ENCODE measurements at regions not wholly inside any gene's neighbourhood (a gene's known extent, or its start where the extent isn't known, plus 50 kb on each side); places are given as distances from the start of the nearest gene placed in this dataset.

DNA sequence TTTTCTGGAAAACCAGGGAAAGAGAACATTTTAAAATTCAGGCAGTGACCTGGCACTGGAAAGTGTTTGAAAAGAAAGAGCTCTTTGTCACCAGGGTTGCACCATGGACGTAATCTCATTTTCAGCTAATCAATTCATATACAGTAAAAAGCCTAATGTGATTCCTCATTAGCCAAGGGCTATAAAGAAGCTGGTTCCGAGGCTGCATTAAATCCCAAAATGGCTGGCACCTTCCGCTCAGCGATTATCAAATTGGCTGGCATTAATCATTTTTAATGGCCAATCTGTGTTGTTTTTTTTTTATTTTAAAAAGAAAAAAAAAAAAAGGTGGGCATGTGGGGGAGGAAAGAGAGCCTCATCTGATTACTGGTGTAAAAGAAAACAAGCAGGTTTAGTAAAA lies 341.4 kb downstream of the RAB28 start:
- Histone ChIP-seq H3F3A (replicated peaks; ENCODE audit: low read depth) (no peaks in the 10 kb centered on the region), H3K27ac (ENCODE audit: low read depth) (no peak overlapping the region), H3K4me2 (no peak overlapping the region), H3K9me2 (ENCODE audit: insufficient read depth) (no peaks in the 10 kb centered on the region), H3K36me3 (ENCODE audit: insufficient read depth) (no peaks in the 10 kb centered on the region), H3K79me2 (replicated peaks; ENCODE audit: insufficient read depth) (no peaks in the 10 kb centered on the region), H2AFZ (no peak overlapping the region), H3K4me1 (ENCODE audit: insufficient read depth) (no peaks in the 10 kb centered on the region), H3K4me3 (no peak overlapping the region), H3K27me3 (ENCODE audit: insufficient read depth) (no peaks in the 10 kb centered on the region), H4K20me1 (replicated peaks; ENCODE audit: insufficient read depth) (no peaks in the 10 kb centered on the region)
- Mint-ChIP-seq H3K27ac (no peak overlapping the region), H3K4me3 (no peak overlapping the region), H3K36me3 (ENCODE audit: low read depth) (no peaks in the 10 kb centered on the region), H3K9me3 (no peaks in the 10 kb centered on the region), H3K4me1 (no peaks in the 10 kb centered on the region), H3K27me3 (ENCODE audit: insufficient read depth, low read depth, poor library complexity) (no peaks in the 10 kb centered on the region)
- DNase-seq (ENCODE audit: low spot score) (no peak), ATAC-seq (no peak)
- TF ChIP-seq ZNF331 (CRISPR knock-in tag; IDR thresholded peaks at IDR 0.05; ENCODE audit: low read depth) (no peak), POLR2AphosphoS5 (IDR thresholded peaks at IDR 0.05; ENCODE audit: low read depth) (no peak), EZH2 (IDR thresholded peaks at IDR 0.05; ENCODE audit: low read depth, unreplicated experiment) (no peak), STAT1 (IDR thresholded peaks at IDR 0.05; ENCODE audit: unreplicated experiment) (no peak)
- TF ChIP-seq, protein P1, sequence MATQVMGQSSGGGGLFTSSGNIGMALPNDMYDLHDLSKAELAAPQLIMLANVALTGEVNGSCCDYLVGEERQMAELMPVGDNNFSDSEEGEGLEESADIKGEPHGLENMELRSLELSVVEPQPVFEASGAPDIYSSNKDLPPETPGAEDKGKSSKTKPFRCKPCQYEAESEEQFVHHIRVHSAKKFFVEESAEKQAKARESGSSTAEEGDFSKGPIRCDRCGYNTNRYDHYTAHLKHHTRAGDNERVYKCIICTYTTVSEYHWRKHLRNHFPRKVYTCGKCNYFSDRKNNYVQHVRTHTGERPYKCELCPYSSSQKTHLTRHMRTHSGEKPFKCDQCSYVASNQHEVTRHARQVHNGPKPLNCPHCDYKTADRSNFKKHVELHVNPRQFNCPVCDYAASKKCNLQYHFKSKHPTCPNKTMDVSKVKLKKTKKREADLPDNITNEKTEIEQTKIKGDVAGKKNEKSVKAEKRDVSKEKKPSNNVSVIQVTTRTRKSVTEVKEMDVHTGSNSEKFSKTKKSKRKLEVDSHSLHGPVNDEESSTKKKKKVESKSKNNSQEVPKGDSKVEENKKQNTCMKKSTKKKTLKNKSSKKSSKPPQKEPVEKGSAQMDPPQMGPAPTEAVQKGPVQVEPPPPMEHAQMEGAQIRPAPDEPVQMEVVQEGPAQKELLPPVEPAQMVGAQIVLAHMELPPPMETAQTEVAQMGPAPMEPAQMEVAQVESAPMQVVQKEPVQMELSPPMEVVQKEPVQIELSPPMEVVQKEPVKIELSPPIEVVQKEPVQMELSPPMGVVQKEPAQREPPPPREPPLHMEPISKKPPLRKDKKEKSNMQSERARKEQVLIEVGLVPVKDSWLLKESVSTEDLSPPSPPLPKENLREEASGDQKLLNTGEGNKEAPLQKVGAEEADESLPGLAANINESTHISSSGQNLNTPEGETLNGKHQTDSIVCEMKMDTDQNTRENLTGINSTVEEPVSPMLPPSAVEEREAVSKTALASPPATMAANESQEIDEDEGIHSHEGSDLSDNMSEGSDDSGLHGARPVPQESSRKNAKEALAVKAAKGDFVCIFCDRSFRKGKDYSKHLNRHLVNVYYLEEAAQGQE (IDR thresholded peaks at IDR 0.05; ENCODE audit: unreplicated experiment) = no peak

DNA sequence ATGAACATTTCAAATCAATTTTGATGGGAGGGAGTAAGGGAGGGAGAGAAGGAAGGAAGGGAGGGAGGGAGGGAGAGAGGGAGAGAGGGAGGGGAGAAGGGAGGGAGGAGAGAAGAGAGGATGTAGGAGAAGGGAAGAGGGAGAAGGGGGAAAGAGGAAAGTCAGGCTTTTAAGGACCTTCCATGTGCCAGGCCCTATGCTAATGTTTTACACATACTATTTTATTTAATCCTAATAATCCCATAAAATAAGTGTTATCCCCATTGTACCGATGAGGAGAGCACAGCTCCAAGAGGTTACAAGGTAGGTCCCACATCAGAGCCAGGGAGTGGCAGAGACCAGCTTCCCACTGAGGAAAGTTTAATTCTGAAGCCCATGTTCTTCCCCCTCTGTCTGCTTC lies 341.9 kb downstream of the RAB28 start:
- H3K9me2 ChIP-seq (ENCODE audit: insufficient read depth) = no peaks in the 10 kb centered on the region
- ATAC-seq (no peak), DNase-seq (ENCODE audit: low spot score) (no peak)
- no peaks in the 10 kb centered on the region for H3F3A ChIP-seq (replicated peaks; ENCODE audit: low read depth)
- Mint-ChIP-seq H3K9me3 (no peaks in the 10 kb centered on the region), H3K27me3 (ENCODE audit: insufficient read depth, low read depth, poor library complexity) (no peaks in the 10 kb centered on the region), H3K4me1 (no peaks in the 10 kb centered on the region), H3K36me3 (ENCODE audit: low read depth) (no peaks in the 10 kb centered on the region), H3K4me3 (no peak overlapping the region), H3K27ac (no peak overlapping the region)
- H3K4me2 ChIP-seq = no peak overlapping the region
- H3K27ac ChIP-seq (ENCODE audit: low read depth) = no peak overlapping the region
- no peak overlapping the region for H2AFZ ChIP-seq
- no peaks in the 10 kb centered on the region for H3K36me3 ChIP-seq (ENCODE audit: insufficient read depth)
- no peaks in the 10 kb centered on the region for H4K20me1 ChIP-seq (replicated peaks; ENCODE audit: insufficient read depth)
- H3K4me1 ChIP-seq (ENCODE audit: insufficient read depth) = no peaks in the 10 kb centered on the region
- no peaks in the 10 kb centered on the region for H3K79me2 ChIP-seq (replicated peaks; ENCODE audit: insufficient read depth)
- no peaks in the 10 kb centered on the region for H3K27me3 ChIP-seq (ENCODE audit: insufficient read depth)
- H3K4me3 ChIP-seq = no peak overlapping the region
- TF ChIP-seq JUNB (IDR thresholded peaks at IDR 0.05; ENCODE audit: unreplicated experiment) (no peak), POLR2AphosphoS5 (IDR thresholded peaks at IDR 0.05; ENCODE audit: low read depth) (no peak), STAT1 (IDR thresholded peaks at IDR 0.05; ENCODE audit: unreplicated experiment) (no peak), NANOG (IDR thresholded peaks at IDR 0.05; ENCODE audit: borderline replicate concordance) (no peak), ZNF331 (CRISPR knock-in tag; IDR thresholded peaks at IDR 0.05; ENCODE audit: low read depth) (no peak), CREB1 (CRISPR knock-in tag; IDR thresholded peaks at IDR 0.05; ENCODE audit: low read depth) (no peak), EZH2phosphoT487 (IDR thresholded peaks at IDR 0.05; ENCODE audit: unreplicated experiment) (no peak)
- TF ChIP-seq, protein P1 (IDR thresholded peaks at IDR 0.05; ENCODE audit: unreplicated experiment) = no peak
- TF ChIP-seq, protein P2, sequence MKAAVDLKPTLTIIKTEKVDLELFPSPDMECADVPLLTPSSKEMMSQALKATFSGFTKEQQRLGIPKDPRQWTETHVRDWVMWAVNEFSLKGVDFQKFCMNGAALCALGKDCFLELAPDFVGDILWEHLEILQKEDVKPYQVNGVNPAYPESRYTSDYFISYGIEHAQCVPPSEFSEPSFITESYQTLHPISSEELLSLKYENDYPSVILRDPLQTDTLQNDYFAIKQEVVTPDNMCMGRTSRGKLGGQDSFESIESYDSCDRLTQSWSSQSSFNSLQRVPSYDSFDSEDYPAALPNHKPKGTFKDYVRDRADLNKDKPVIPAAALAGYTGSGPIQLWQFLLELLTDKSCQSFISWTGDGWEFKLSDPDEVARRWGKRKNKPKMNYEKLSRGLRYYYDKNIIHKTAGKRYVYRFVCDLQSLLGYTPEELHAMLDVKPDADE (IDR thresholded peaks at IDR 0.05) = no peak
- TF ChIP-seq, protein P3, sequence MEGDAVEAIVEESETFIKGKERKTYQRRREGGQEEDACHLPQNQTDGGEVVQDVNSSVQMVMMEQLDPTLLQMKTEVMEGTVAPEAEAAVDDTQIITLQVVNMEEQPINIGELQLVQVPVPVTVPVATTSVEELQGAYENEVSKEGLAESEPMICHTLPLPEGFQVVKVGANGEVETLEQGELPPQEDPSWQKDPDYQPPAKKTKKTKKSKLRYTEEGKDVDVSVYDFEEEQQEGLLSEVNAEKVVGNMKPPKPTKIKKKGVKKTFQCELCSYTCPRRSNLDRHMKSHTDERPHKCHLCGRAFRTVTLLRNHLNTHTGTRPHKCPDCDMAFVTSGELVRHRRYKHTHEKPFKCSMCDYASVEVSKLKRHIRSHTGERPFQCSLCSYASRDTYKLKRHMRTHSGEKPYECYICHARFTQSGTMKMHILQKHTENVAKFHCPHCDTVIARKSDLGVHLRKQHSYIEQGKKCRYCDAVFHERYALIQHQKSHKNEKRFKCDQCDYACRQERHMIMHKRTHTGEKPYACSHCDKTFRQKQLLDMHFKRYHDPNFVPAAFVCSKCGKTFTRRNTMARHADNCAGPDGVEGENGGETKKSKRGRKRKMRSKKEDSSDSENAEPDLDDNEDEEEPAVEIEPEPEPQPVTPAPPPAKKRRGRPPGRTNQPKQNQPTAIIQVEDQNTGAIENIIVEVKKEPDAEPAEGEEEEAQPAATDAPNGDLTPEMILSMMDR (conservative IDR thresholded peaks at IDR 0.05; ENCODE audit: low read depth in 2 of 2) = no peak
